Keratinocyte (primary cell): ENCODE measurements at regions not wholly inside any gene's neighbourhood (a gene's known extent, or its start where the extent isn't known, plus 50 kb on each side); places are given as distances from the start of the nearest gene placed in this dataset.

Source experiments
- CTCF ChIP-seq, 3 experiments: IDR thresholded peaks in 1 of 3; conservative IDR thresholded peaks in 1 of 3; optimal IDR thresholded peaks in 1 of 3; 2 replicates in 2 of 3; 3 replicates in 1 of 3; pipeline versions ENCODE3 to v1.5.1; 2011; ENCODE audit warnings: low read length in 3 of 3, mild to moderate bottlenecking in 3 of 3, moderate library complexity in 2 of 3, control low read depth in 1 of 3, inconsistent platforms in 1 of 3; ENCODE audit not compliant: insufficient read depth in 2 of 3; ENCODE audit errors: extremely low read depth in 1 of 3
- EZH2 ChIP-seq: IDR thresholded peaks from one replicate; pipeline ENCODE4 v1.6.1; 2012; ENCODE audit warnings: inconsistent platforms, mild to moderate bottlenecking, low read length, moderate library complexity

GRCh38 chr6:68279793-68280557 lies 355.1 kb upstream of the ADGRB3 start:
- TF ChIP-seq CTCF (optimal IDR thresholded peaks at IDR 0.05 in 1 of 3, IDR thresholded peaks at IDR 0.05 in 1 of 3, conservative IDR thresholded peaks at IDR 0.05 in 1 of 3; ENCODE audit: extremely low read depth in 1 of 3, insufficient read depth in 2 of 3, low read length in 3 of 3) (no peak), EZH2 (no peak)
